ENCODE measurements at regions not wholly inside any gene's neighbourhood (a gene's known extent, or its start where the extent isn't known, plus 50 kb on each side); places are given as distances from the start of the nearest gene placed in this dataset.
A peak's percentile ranks its signal among the peaks of the same experiment; 100 is the strongest.

DNA sequence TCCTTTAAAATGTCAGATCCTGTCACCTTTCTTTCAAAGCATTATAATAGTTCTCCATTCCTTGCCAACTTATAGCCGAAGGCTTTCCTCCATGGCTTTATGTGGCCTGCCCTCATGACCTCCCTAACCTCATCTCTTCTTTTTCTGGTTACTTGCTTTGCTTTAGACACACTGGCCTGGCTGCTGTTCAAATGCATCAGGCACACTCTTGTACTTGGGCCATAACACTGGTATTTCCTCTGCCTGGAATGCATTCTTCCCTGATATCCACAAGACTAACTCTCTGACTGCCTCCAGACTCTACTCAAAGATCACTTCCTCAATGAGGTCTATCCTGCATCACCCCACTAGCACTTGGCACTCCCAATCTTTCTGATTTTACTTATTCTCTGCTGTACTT lies 710.3 kb downstream of the KCNA4 start:
- Histone ChIP-seq H3K79me2 (ENCODE audit: insufficient read depth) (no peaks in the 10 kb centered on the region), H3K27me3 (replicated peaks; ENCODE audit: insufficient read depth) (no peaks in the 10 kb centered on the region), H3K9me3 (ENCODE audit: low read depth) (no peaks in the 10 kb centered on the region), H3K4me1 (ENCODE audit: insufficient read depth) (peaks cover 45% of the 10 kb centered on the region), H3K27ac (peak overlapping the region; percentile 17), H3K9me2 (ENCODE audit: insufficient read depth) (no peaks in the 10 kb centered on the region), H3K9ac (no peak overlapping the region), H3F3A (ENCODE audit: insufficient read depth) (peaks cover 15% of the 10 kb centered on the region), H3K36me3 (ENCODE audit: low read depth) (no peaks in the 10 kb centered on the region), H3K4me2 (ENCODE audit: unreplicated experiment) (peak overlapping the region; percentile 9), H3K4me3 (no peak overlapping the region), H2AFZ (no peak overlapping the region), H4K20me1 (ENCODE audit: insufficient read depth) (no peaks in the 10 kb centered on the region)
- in situ Hi-C loops (cut with MboI): no loop called here
- TF ChIP-seq EZH2phosphoT487 (IDR thresholded peaks at IDR 0.05; ENCODE audit: insufficient read depth, low read depth) (no peak), EZH2 (IDR thresholded peaks at IDR 0.05; ENCODE audit: insufficient read depth, poor library complexity, severe bottlenecking) (no peak)
- peak; percentile 85 for DNase-seq
- WGBS, 2 experiments (ENCODE audit: low coverage in 1 of 2, low lambda C conversion rate in 2 of 2, missing lambda C conversion rate in 2 of 2): 0% methylated on average over 1 of the region's 1 CpG

DNA sequence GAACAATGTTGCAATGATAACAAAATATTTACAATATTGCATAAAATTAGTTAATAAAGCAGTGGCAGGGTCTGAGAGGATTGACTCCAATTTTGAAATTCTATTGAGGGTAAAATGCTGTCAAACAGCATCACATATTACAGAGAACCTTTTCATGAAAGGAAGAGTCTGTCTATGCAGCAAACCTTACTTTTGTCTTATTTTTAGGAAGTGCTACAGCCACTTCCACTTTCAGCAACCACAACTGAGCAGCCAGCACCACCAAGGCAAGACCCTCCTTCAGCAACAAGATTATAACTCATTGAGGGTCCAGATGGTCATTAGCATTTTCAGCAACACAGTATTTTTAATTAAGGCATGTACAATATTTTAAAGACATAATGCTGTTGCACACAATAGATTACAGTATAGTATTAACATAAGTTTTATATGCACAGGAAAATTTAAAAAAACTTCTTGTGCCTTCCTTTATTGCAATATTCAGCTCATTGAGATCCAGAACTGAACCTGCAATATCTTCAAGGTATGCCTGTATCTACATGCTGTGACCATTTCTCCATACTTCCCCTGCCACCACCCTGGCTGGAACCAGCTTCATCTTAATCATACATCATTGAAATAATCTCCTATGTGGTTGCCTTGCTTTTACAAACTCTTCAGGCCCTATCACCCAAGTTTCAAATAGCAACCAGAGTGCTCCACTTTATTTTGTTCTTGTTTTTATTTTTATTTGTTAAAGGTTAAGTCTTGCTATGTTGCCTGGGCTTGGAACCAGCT lies 711.2 kb downstream of the KCNA4 start:
- no peak overlapping the region for H3K4me2 ChIP-seq (ENCODE audit: unreplicated experiment)
- no peaks in the 10 kb centered on the region for H3K9me2 ChIP-seq (ENCODE audit: insufficient read depth)
- H2AFZ ChIP-seq: no peak overlapping the region
- H4K20me1 ChIP-seq (ENCODE audit: insufficient read depth): no peaks in the 10 kb centered on the region
- TF ChIP-seq EZH2 (IDR thresholded peaks at IDR 0.05; ENCODE audit: insufficient read depth, poor library complexity, severe bottlenecking): no peak
- TF ChIP-seq EZH2phosphoT487 (IDR thresholded peaks at IDR 0.05; ENCODE audit: insufficient read depth, low read depth): no peak
- peaks cover 19% of the 10 kb centered on the region for H3F3A ChIP-seq (ENCODE audit: insufficient read depth)
- no peaks in the 10 kb centered on the region for H3K79me2 ChIP-seq (ENCODE audit: insufficient read depth)
- no peak overlapping the region for H3K9ac ChIP-seq
- H3K27me3 ChIP-seq (replicated peaks; ENCODE audit: insufficient read depth): no peaks in the 10 kb centered on the region
- peak overlapping the region; percentile 17 for H3K27ac ChIP-seq
- in situ Hi-C loops (cut with MboI): no loop called here
- peaks cover 48% of the 10 kb centered on the region for H3K4me1 ChIP-seq (ENCODE audit: insufficient read depth)
- H3K36me3 ChIP-seq (ENCODE audit: low read depth): no peaks in the 10 kb centered on the region
- H3K9me3 ChIP-seq (ENCODE audit: low read depth): no peaks in the 10 kb centered on the region
- no peak overlapping the region for H3K4me3 ChIP-seq
- peak; percentile 11 for DNase-seq

DNA sequence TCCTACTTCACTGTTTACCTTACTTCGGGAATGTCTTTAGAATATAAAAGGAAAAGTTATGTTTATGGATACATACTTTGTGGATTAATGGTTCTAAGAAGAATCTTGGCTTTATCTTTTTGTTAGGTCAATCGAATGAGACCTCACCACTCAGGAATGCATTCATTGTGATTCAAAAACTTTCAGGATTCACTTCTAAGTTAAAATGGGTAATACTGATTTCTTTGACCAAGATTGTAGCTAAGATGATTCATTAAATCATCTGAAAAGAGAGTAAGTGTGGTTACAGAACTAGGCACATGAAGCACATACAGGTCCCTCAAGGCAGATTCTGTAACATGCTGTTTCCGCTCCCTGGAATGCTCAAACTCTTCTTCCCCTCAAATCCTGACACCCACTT lies 716.4 kb downstream of the KCNA4 start:
- peaks cover 15% of the 10 kb centered on the region for H3F3A ChIP-seq (ENCODE audit: insufficient read depth)
- H4K20me1 ChIP-seq (ENCODE audit: insufficient read depth): no peaks in the 10 kb centered on the region
- no peaks in the 10 kb centered on the region for H3K27me3 ChIP-seq (replicated peaks; ENCODE audit: insufficient read depth)
- no peaks in the 10 kb centered on the region for H3K36me3 ChIP-seq (ENCODE audit: low read depth)
- peak; percentile 72 for DNase-seq
- peak overlapping the region; percentile 34 for H3K4me2 ChIP-seq (ENCODE audit: unreplicated experiment)
- in situ Hi-C loops (cut with MboI): no loop called here
- H3K4me3 ChIP-seq: no peak overlapping the region
- TF ChIP-seq EZH2phosphoT487 (IDR thresholded peaks at IDR 0.05; ENCODE audit: insufficient read depth, low read depth): no peak
- TF ChIP-seq EZH2 (IDR thresholded peaks at IDR 0.05; ENCODE audit: insufficient read depth, poor library complexity, severe bottlenecking): no peak
- H3K4me1 ChIP-seq (ENCODE audit: insufficient read depth): peaks cover 24% of the 10 kb centered on the region
- H3K9me2 ChIP-seq (ENCODE audit: insufficient read depth): no peaks in the 10 kb centered on the region
- no peaks in the 10 kb centered on the region for H3K9me3 ChIP-seq (ENCODE audit: low read depth)
- H3K27ac ChIP-seq: peak overlapping the region; percentile 67
- H3K79me2 ChIP-seq (ENCODE audit: insufficient read depth): no peaks in the 10 kb centered on the region
- H2AFZ ChIP-seq: no peak overlapping the region
- H3K9ac ChIP-seq: no peak overlapping the region
- 3 to 5% methylated on average over 3 of the region's 3 CpGs for WGBS, 2 experiments (ENCODE audit: low coverage in 1 of 2, low lambda C conversion rate in 2 of 2, missing lambda C conversion rate in 2 of 2)

DNA sequence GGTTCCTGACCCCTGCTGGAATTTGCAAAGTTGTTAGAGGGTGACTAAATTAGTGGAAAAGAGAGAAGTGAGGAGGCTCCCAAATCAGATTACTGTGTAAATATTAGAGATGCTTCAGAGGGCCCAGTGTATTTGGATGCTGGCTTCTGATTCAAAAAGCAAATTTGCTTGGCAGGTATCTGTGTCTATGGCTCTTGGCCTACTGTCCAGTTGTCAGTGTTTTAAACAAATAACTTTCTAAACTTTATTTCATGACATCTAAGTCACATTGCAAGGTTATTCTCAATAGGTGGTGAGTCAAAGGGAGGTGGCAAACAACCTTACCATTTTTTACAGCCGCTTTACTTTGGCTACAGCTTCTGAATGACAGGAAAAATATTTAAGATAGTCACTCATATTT lies 720.1 kb downstream of the KCNA4 start:
- Histone ChIP-seq H3K4me3 (no peak overlapping the region), H3K4me2 (ENCODE audit: unreplicated experiment) (no peak overlapping the region), H3K27ac (no peak overlapping the region), H3K79me2 (ENCODE audit: insufficient read depth) (no peaks in the 10 kb centered on the region), H3F3A (ENCODE audit: insufficient read depth) (peaks cover 31% of the 10 kb centered on the region), H2AFZ (no peak overlapping the region), H3K36me3 (ENCODE audit: low read depth) (no peaks in the 10 kb centered on the region), H4K20me1 (ENCODE audit: insufficient read depth) (no peaks in the 10 kb centered on the region), H3K9ac (no peak overlapping the region), H3K9me2 (ENCODE audit: insufficient read depth) (no peaks in the 10 kb centered on the region), H3K27me3 (replicated peaks; ENCODE audit: insufficient read depth) (no peaks in the 10 kb centered on the region), H3K4me1 (ENCODE audit: insufficient read depth) (peaks cover 47% of the 10 kb centered on the region), H3K9me3 (ENCODE audit: low read depth) (no peaks in the 10 kb centered on the region)
- WGBS, 2 experiments (ENCODE audit: low coverage in 1 of 2, low lambda C conversion rate in 2 of 2, missing lambda C conversion rate in 2 of 2): 84 to 85% methylated on average over 1 of the region's 1 CpG
- TF ChIP-seq EZH2phosphoT487 (IDR thresholded peaks at IDR 0.05; ENCODE audit: insufficient read depth, low read depth) (no peak), EZH2 (IDR thresholded peaks at IDR 0.05; ENCODE audit: insufficient read depth, poor library complexity, severe bottlenecking) (no peak)
- in situ Hi-C loops (cut with MboI): no loop called here
- no peak for DNase-seq
